ENCODE measurements at regions not wholly inside any gene's neighbourhood (a gene's known extent, or its start where the extent isn't known, plus 50 kb on each side); places are given as distances from the start of the nearest gene placed in this dataset.

DNA sequence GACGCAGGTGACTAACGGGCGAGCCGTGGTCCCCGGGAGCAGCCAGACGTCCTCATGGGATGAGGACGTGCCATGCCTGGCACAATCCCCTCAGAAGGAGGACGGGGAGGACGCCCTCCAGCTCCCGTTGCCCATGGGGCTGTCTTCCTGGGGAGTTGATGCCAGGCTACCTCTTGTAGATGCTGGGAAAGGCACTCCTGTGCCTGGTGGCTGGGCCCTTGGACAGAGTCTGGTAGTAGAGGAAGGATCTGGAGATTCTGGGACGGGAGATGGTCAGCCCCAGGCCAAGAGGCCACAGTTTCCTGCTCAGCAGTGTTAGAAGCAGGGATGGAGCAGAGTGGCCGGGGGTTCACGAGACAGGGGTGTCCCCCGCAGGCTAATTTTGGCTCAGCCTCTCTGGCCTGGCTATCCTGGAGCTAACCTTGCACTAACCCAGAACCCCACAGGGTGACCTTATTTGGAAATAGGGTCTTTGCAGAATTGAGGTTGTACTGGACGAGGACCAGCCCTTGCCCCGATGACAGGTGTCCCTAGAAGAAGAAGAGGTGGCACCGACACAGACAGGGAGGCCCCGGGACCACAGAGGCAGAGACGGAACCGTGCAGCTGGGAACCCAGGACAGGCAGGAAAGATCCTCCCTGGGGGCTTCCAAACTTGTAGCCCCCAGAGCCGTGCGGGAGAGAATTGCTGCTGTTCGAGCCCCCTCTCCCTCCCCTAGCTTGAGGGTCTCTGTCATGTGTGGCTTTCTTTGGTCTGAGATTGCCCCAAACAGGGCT, 50.1 kb upstream of the ADRA2C start:
- H3K27ac Mint-ChIP-seq = no peak overlapping the region
- DNase-seq (ENCODE audit: low spot score in 2 of 2) = no peak
- no peak overlapping the region for H3K4me3 Mint-ChIP-seq
- H3K36me3 Mint-ChIP-seq = peaks cover 6% of the 10 kb centered on the region
- peaks cover 8% of the 10 kb centered on the region for H3K9me3 Mint-ChIP-seq
- peaks cover 15% of the 10 kb centered on the region for H3K27me3 Mint-ChIP-seq
- no peak for ATAC-seq (ENCODE audit: low read depth)
- no peaks in the 10 kb centered on the region for H3K4me1 Mint-ChIP-seq

DNA sequence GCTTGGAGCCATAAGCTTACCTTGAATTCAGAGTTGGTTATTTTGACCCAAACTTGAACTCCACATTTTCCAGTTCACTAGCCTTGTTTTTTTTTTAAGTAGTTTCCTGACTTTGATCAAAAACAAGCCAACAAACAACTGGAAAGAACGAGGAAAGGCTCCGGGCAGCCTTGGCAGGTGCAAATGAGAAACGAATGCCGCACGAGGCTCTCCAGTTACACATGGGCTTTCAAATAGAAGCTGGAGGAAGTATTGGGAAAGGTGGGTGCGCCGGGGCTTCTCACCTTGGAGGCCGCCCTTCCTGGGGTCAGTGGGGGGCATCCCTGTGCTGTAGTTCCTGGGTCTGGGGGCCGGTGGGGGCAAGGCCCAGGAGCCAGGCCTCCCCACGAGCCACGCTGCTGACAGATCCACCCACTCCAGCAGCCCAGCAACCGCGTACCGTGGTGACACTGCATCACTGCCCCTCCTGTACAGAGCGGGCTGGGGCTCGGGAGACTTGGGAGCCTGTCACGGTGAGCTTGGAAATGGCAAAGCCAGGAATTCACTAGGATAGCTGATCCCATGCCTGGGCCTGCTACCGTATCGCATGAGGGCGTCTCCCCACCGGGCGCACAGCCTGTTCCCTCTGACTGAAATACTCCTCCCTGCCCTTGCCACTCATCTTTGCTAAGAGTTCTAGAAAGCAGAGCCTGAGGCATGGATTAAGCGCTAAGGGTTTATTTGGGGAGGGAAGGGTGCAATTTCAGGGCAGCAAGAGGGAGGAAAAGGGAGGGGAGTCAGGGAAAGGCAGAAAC, 50.9 kb upstream of the ADRA2C start:
- Mint-ChIP-seq H3K27ac (no peak overlapping the region), H3K36me3 (peaks cover 6% of the 10 kb centered on the region), H3K27me3 (peaks cover 15% of the 10 kb centered on the region), H3K9me3 (peaks cover 8% of the 10 kb centered on the region), H3K4me1 (no peaks in the 10 kb centered on the region), H3K4me3 (no peak overlapping the region)
- DNase-seq (ENCODE audit: low spot score in 2 of 2) (no peak), ATAC-seq (ENCODE audit: low read depth) (no peak)

DNA sequence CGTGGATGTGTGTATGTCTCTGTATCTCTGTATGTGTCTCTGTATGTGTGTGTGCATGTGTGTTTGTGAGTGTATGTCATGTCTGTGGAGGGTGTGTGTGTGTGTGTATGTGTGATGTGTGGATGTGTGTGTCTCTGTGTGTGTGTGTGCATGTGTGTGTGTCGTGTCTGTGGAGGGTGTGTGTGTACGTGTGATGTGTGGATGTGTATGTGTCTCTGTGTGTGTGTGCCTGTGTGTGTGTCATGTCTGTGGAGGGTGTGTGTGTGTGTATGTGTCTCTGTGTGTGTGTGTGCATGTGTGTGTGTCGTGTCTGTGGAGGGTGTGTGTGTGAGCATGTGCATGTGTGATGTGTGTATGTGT, 51.6 kb upstream of the ADRA2C start:
- Mint-ChIP-seq H3K4me1 (no peaks in the 10 kb centered on the region), H3K9me3 (peaks cover 8% of the 10 kb centered on the region), H3K27me3 (peaks cover 12% of the 10 kb centered on the region), H3K4me3 (no peak overlapping the region), H3K36me3 (peaks cover 6% of the 10 kb centered on the region), H3K27ac (no peak overlapping the region)
- ATAC-seq (ENCODE audit: low read depth) (no peak), DNase-seq (ENCODE audit: low spot score in 2 of 2) (no peak)

DNA sequence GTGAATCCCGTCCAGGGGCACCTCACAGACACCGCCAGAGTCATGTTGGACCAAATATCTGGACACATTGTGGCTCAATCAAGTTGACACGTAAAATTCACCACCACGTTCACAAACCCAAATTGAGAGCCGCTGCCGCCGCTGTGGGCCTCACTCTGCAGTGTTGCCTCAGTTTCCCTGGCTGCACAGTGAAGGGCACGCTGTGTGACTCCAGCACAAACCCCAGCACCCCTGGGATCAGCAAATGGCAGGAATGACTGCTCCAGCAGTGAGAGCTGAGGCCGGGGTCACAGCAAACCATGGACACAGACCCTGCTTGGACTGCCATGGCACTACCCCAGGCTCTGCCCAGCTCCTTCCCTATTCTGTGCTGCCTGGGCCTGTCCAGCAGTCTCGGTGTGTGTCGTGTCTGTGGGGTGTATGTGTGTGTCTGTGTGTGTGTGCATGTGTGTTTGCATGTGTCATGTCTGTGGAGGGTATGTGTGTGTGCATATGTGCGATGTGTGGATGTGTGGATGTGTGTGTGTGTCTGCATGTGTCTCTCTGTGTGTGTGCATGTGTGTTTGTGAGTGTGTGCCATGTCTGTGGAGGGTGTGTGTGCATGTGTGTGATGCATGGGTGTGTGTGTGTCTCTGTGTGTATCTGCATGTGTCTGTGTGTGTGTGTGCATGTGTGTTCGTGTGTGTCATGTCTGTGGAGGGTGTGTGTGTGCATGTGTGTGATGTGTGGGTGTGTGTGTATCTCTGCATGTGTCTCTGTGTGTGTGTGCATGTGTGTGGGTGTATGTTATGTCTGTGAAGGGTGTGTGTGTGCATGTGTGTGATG, 52.2 kb upstream of the ADRA2C start:
- no peak overlapping the region for H3K4me3 Mint-ChIP-seq
- peaks cover 12% of the 10 kb centered on the region for H3K27me3 Mint-ChIP-seq
- ATAC-seq (ENCODE audit: low read depth) (no peak), DNase-seq (ENCODE audit: low spot score in 2 of 2) (no peak)
- peaks cover 7% of the 10 kb centered on the region for H3K9me3 Mint-ChIP-seq
- H3K27ac Mint-ChIP-seq = no peak overlapping the region
- H3K4me1 Mint-ChIP-seq = no peaks in the 10 kb centered on the region
- H3K36me3 Mint-ChIP-seq = peaks cover 6% of the 10 kb centered on the region

DNA sequence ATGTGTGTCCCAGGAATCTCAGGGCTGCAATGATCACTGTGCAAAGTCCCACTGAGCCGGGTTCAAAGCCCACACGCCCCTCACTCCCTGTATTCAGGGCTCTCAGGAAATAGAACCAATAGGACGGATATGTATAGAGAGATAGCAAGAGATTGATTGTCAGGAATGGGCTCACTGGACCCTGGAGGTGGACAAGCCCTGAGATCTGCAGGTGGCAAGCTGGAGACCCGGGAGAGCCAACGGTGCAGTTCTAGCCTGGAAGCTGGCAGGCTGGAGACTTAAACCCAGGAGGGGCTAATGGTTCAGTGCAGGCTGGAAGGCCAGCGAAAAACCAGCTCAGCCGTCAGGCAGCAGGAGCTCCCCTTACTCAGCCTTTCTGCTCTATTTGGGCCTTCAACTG, 52.8 kb upstream of the ADRA2C start:
- Mint-ChIP-seq H3K27ac (no peak overlapping the region), H3K36me3 (peaks cover 3% of the 10 kb centered on the region)

DNA sequence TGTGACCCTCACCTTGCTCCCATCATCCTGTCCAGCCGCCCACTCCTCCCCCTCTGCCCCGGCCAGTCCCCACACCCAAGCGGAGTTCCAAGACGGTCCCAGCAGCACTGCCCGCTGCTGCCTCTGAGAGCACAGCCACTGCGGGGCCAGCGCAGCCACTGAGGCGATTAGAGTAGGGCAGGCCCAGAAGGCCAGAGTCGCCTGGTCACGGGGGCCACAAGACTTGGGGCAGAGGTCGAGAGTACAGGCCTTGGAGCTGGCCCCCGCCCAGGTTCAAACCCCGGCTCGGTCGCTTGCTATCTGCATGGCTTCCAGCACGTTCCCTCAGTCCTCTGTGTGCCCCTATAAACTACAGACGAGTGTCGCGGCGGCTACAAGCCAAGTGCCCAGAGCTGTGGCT, 53.2 kb upstream of the ADRA2C start:
- H3K4me3 Mint-ChIP-seq = no peak overlapping the region
- ATAC-seq (ENCODE audit: low read depth) = no peak

More for the DNA sequence above, 52.8 kb upstream of the ADRA2C start:
- DNase-seq (ENCODE audit: low spot score in 2 of 2) (no peak), ATAC-seq (ENCODE audit: low read depth) (no peak)
- Mint-ChIP-seq H3K4me3 (no peak overlapping the region), H3K4me1 (no peaks in the 10 kb centered on the region), H3K9me3 (peaks cover 4% of the 10 kb centered on the region), H3K27me3 (peaks cover 15% of the 10 kb centered on the region)

DNA sequence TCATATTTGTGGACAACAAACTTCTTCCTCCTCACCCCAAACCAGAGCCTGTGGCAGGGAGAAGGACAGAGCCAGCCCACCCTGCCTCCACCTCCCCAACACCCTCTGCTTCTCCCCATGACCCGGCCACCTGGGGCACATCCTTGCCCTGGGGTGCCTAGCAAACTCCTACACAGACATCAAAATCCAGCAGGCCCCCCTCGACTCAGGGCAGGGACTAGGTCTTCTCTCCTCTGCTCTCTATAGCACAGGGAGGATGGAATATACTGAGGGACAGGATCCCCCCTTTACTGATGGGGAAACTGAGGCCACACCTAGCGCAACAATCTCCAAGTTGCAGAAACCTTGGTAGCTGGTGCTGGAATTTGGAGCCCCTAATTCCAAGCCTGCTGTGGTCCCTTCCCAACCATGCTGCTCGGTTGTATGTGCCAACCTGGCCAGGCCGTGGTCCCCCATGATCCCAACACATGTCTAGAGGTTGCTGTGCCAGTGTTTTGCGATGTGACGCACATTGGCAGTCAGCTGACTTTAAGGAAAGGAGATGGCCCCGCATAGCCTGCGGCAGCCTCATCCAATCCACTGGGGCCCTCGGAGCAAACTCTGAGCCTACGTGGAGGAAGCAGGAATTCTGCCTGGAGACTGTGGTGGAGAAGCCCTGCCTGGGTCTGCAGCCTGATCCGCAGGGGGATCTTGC, 53.9 kb upstream of the ADRA2C start:
- no peak for ATAC-seq (ENCODE audit: low read depth)
- Mint-ChIP-seq H3K27me3 (peaks cover 12% of the 10 kb centered on the region), H3K27ac (no peak overlapping the region), H3K4me1 (peaks cover 3% of the 10 kb centered on the region), H3K9me3 (no peaks in the 10 kb centered on the region), H3K36me3 (no peaks in the 10 kb centered on the region), H3K4me3 (no peak overlapping the region)
- DNase-seq (ENCODE audit: low spot score in 2 of 2) = no peak

More for the DNA sequence above, 53.2 kb upstream of the ADRA2C start:
- Mint-ChIP-seq H3K4me1 (no peaks in the 10 kb centered on the region), H3K27ac (no peak overlapping the region), H3K27me3 (peaks cover 11% of the 10 kb centered on the region), H3K9me3 (no peaks in the 10 kb centered on the region), H3K36me3 (no peaks in the 10 kb centered on the region)
- DNase-seq (ENCODE audit: low spot score in 2 of 2) = no peak

DNA sequence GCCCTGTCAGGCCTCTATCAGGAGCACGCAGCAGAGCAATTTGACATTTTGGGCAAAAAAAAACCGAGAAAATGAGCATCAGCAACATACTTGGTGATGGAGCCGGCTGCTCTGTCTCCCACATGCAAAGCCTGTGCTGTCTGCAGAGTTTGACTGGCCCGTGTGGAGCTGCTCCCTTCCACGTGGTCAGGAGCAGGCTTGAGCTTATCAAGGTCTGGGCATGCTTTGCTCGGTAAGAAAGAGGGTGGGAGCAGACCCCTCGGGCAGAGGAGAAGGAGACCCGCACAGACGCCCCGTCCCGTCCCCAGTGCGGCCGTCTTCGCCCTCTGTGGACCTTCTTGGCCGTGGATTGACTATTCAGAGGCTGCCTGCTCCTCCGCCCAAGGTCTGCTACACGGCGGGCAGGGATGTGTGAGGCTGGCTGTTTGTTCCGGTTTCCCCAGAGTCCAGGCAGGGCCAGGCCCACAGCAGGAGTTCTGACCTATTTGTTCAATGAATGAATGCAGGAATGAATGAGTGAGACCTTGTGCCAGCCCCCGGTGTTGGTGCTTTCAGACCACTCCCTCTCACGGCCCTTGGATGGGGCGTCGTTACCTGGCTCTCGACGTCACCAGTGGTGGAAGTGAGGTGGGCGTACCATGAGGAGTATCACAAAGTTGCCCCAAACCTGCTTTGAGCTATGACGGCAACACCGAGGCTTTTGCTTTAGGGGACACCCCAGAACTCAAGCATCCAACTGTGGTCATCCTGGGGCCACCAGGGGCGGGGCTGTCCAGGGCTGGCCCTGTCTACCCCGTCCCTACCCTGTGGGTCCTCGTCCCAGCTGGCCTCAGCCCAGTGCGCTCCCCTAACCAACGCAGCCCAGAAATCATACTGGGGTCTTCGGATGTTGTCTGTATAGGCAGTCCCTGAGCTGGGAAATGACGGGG, 54.7 kb upstream of the ADRA2C start:
- Mint-ChIP-seq H3K27ac (no peak overlapping the region), H3K9me3 (no peaks in the 10 kb centered on the region), H3K4me1 (peaks cover 3% of the 10 kb centered on the region), H3K27me3 (peaks cover 12% of the 10 kb centered on the region), H3K4me3 (no peak overlapping the region), H3K36me3 (no peaks in the 10 kb centered on the region)
- ATAC-seq (ENCODE audit: low read depth) (no peak), DNase-seq (ENCODE audit: low spot score in 2 of 2) (no peak)

DNA sequence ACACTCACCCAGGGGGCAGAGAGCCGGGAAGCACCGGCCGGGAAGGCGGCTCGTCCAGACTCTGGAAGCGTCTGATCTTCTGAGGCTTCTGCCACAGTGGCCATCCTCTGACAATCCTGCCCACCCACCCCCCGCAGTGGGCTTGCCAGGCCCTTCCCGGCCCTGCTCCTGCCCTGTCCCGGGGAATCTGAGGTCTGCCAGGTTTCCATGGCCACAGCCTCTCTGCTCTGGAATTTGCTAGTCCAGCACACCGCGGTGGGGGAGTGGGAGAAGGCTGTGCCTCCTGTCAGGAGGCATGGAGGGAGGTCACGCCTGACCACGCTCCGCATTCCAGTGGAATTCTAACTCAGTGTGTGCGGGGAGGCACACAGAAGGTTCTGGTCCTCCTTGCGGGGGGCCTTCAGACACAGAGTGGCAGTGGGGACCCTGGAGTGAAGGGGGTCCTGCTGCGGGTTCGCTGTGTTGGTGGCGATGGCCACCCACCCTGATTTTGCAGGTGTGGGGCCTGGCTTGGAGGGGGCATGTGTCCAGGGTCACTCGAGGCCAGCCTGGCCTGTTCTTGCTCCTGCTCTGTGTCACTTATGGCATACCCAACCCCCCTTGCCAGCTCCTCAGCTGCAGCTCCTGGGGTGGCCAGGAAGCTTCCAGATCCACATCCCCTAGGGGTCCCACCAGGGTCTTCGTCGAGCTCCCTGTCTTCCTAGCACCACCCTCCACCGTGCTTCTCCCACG, 55.6 kb upstream of the ADRA2C start:
- peaks cover 12% of the 10 kb centered on the region for H3K27me3 Mint-ChIP-seq
- H3K36me3 Mint-ChIP-seq = no peaks in the 10 kb centered on the region
- H3K4me1 Mint-ChIP-seq = peaks cover 3% of the 10 kb centered on the region
- ATAC-seq (ENCODE audit: low read depth) = no peak
- H3K4me3 Mint-ChIP-seq = no peak overlapping the region
- H3K27ac Mint-ChIP-seq = no peak overlapping the region
- no peaks in the 10 kb centered on the region for H3K9me3 Mint-ChIP-seq
- DNase-seq (ENCODE audit: low spot score in 2 of 2) = no peak

DNA sequence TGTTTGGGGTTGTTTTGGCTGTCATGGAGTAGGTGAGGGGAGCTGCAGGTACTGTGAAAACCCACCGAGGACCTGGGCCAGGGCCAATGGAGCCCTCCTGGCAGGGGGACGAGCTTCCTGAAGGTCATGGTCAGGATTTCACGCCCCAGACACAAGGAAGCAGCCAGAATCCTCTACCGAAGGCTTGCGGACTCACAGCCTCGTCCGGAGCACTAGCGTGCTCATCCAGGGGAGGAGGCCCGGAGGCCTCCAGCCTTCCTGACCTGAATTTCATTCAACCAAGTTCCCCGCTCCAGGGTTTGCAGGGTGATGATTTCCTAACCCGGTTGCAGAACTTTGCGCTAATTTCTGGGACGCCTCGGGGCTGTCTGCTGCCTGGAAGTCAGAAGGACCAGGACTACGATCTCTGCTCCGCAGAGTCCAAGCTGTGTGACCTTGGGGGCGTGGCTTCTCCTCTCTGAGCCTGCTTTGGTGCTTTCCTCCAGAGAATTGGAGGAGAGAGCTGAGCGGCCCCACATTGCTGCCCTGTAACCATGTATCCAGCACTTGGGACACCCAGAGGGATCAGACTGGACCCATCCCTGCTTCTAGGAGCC, 56.2 kb upstream of the ADRA2C start:
- no peaks in the 10 kb centered on the region for H3K9me3 Mint-ChIP-seq
- DNase-seq (ENCODE audit: low spot score in 2 of 2) = no peak
- no peak overlapping the region for H3K4me3 Mint-ChIP-seq
- H3K27me3 Mint-ChIP-seq = peaks cover 12% of the 10 kb centered on the region
- H3K36me3 Mint-ChIP-seq = no peaks in the 10 kb centered on the region
- no peak overlapping the region for H3K27ac Mint-ChIP-seq
- ATAC-seq (ENCODE audit: low read depth) = no peak
- H3K4me1 Mint-ChIP-seq = peaks cover 3% of the 10 kb centered on the region

DNA sequence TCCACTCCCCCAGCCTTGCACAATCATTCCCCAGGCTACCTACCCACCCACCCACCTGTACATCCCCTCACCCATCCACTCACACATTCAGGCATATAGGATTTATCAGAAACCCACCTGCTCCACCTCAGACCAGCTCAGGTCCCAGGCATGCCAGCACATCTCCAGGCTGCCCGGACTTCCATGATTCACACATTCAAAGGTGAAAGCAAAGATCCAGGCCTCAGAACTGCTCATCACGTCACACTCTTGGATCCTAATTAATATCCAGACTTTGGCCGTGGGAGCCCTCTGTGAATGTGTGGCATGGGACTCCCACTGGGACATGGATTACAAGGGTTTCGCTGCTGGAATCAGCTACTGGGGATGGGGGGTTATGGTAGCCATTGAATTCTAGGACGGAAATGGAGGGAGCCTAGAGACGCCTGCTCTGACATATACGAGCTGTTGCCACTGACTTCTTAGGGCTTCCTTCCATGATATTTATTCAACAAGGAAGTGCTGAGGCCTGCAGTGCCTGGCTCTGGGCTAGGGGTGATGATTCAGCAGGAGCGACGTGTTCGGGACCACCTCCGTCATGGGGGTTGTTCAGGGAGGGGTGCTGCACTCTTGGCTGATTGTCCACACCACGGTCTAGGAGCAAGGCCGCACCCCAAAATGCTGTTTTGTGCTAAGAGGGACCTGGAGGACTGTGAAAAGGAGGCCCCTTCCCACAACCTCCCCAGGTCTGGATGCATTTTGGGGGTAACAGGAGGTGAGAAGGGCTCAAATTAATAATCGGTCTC, 56.9 kb upstream of the ADRA2C start:
- Mint-ChIP-seq H3K9me3 (no peaks in the 10 kb centered on the region), H3K4me3 (no peak overlapping the region), H3K27me3 (peaks cover 14% of the 10 kb centered on the region), H3K27ac (no peak overlapping the region), H3K4me1 (peaks cover 3% of the 10 kb centered on the region), H3K36me3 (no peaks in the 10 kb centered on the region)
- DNase-seq (ENCODE audit: low spot score in 2 of 2) = no peak
- ATAC-seq (ENCODE audit: low read depth) = no peak
